ENCODE measurements at regions not wholly inside any gene's neighbourhood (a gene's known extent, or its start where the extent isn't known, plus 50 kb on each side); places are given as distances from the start of the nearest gene placed in this dataset.
A peak's percentile ranks its signal among the peaks of the same experiment; 100 is the strongest.

DNA sequence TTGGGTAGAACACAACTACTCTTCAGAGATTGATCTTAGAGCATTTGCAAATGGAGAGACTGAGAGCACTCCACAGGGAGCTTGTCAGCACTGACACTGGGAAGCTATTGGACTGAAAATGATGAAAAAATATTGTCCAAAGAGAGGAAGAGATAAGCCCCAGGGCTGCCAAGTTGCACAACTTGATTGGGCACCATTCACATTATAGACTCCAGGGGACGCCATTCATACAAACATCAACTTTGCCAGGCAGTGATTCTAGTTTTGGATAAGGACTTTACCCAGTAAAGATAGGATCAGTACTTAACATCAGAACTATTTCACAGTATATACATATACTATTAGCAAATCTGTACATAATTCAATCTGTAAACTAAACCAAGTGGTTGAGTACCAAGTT is 79.6 kb upstream of the MYCN start:
- H3K4me3 Mint-ChIP-seq (ENCODE audit: unreplicated experiment): no peak overlapping the region
- no peaks in the 10 kb centered on the region for H3K4me1 Mint-ChIP-seq (ENCODE audit: insufficient read depth, unreplicated experiment)
- no peaks in the 10 kb centered on the region for H3K36me3 Mint-ChIP-seq (ENCODE audit: insufficient read depth, unreplicated experiment)
- intact Hi-C loops (cut with micrococcal nuclease): no loop called here
- ChIA-PET POLR2A (no interaction called here), CTCF (interaction anchor here (0.8 kb wide), 1 partner anchor 442 kb away, joined by 3 read pairs; no protein-coding TSS in a partner anchor)
- no peak overlapping the region for H3K27ac Mint-ChIP-seq (ENCODE audit: low read depth, unreplicated experiment)
- peak; percentile 14 for DNase-seq (ENCODE audit: unreplicated experiment)
- BruUV-seq (replicated peaks): no TSS peak
- peaks cover 83% of the 10 kb centered on the region for H3K27me3 Mint-ChIP-seq (ENCODE audit: insufficient read depth, unreplicated experiment)
- peaks cover 6% of the 10 kb centered on the region for H3K9me3 Mint-ChIP-seq (ENCODE audit: unreplicated experiment)
- TF ChIP-seq, protein P1, sequence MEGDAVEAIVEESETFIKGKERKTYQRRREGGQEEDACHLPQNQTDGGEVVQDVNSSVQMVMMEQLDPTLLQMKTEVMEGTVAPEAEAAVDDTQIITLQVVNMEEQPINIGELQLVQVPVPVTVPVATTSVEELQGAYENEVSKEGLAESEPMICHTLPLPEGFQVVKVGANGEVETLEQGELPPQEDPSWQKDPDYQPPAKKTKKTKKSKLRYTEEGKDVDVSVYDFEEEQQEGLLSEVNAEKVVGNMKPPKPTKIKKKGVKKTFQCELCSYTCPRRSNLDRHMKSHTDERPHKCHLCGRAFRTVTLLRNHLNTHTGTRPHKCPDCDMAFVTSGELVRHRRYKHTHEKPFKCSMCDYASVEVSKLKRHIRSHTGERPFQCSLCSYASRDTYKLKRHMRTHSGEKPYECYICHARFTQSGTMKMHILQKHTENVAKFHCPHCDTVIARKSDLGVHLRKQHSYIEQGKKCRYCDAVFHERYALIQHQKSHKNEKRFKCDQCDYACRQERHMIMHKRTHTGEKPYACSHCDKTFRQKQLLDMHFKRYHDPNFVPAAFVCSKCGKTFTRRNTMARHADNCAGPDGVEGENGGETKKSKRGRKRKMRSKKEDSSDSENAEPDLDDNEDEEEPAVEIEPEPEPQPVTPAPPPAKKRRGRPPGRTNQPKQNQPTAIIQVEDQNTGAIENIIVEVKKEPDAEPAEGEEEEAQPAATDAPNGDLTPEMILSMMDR (IDR thresholded peaks at IDR 0.05; ENCODE audit: unreplicated experiment): peak; percentile 9

DNA sequence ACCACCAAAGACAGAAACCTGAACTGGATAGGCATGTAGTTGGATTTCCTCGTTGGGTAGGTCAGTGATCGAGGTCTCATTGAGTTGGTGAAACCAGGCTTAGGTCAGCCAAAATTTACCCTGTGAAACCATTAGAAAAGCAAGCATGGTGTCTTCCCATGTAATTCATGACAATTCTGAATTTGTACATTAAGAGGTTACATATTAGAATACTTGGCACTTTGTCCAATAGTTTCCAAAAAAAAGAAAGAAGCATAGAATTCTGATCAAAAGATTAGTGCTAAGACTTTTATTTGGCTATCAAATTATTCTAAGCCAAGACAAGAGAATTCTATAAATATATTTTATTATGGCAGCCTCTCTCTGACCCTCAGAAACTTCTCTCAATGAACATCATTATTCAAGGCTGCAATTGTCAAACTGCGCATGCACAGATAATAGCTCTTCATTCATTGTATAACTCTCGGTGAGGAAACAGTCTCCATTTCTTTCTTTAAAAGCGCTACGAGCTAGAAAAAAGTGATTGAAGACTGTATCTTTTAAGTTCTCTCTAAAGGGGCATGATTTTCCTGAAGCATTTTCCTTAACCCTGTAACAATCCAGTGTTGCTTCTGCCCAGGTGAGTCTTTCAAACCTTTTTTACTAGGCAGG is 79.1 kb upstream of the MYCN start:
- Mint-ChIP-seq H3K4me3 (ENCODE audit: unreplicated experiment) (no peak overlapping the region), H3K9me3 (ENCODE audit: unreplicated experiment) (peaks cover 2% of the 10 kb centered on the region), H3K27me3 (ENCODE audit: insufficient read depth, unreplicated experiment) (peaks cover 84% of the 10 kb centered on the region), H3K27ac (ENCODE audit: low read depth, unreplicated experiment) (no peak overlapping the region), H3K4me1 (ENCODE audit: insufficient read depth, unreplicated experiment) (no peaks in the 10 kb centered on the region), H3K36me3 (ENCODE audit: insufficient read depth, unreplicated experiment) (no peaks in the 10 kb centered on the region)
- no TSS peak for BruUV-seq (replicated peaks)
- ChIA-PET POLR2A (no interaction called here), CTCF (interaction anchor here (0.8 kb wide), 1 partner anchor 441 kb away, joined by 3 read pairs; no protein-coding TSS in a partner anchor)
- intact Hi-C loops (cut with micrococcal nuclease): no loop called here
- DNase-seq (ENCODE audit: unreplicated experiment): no peak
- TF ChIP-seq, protein P1 (IDR thresholded peaks at IDR 0.05; ENCODE audit: unreplicated experiment): no peak

DNA sequence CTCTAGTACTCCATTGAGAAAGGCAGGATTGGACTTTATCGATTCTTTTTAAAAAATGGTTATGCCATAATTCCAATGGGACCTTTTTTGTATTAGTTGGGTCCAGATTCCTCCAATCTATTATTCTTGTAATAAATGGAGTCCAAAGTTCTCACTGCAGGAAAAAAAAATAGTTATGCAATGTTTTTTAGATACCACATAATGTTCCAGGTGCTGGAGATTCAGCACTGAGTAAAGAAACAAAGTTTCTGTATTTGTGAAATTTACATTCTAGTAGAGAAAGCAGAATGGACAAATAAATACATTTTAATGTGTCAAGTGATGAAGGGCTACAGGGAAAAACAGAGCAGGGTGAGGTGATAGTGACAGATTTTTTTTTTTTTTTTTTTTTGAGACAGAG is 78.5 kb upstream of the MYCN start:
- no peaks in the 10 kb centered on the region for H3K9me3 Mint-ChIP-seq (ENCODE audit: unreplicated experiment)
- no peaks in the 10 kb centered on the region for H3K36me3 Mint-ChIP-seq (ENCODE audit: insufficient read depth, unreplicated experiment)
- DNase-seq (ENCODE audit: unreplicated experiment): no peak
- no TSS peak for BruUV-seq (replicated peaks)
- intact Hi-C loops (cut with micrococcal nuclease): no loop called here
- TF ChIP-seq, protein P1 (IDR thresholded peaks at IDR 0.05; ENCODE audit: unreplicated experiment): no peak
- H3K4me3 Mint-ChIP-seq (ENCODE audit: unreplicated experiment): no peak overlapping the region
- peaks cover 79% of the 10 kb centered on the region for H3K27me3 Mint-ChIP-seq (ENCODE audit: insufficient read depth, unreplicated experiment)
- ChIA-PET POLR2A (no interaction called here), CTCF (no interaction called here)
- no peaks in the 10 kb centered on the region for H3K4me1 Mint-ChIP-seq (ENCODE audit: insufficient read depth, unreplicated experiment)
- no peak overlapping the region for H3K27ac Mint-ChIP-seq (ENCODE audit: low read depth, unreplicated experiment)

DNA sequence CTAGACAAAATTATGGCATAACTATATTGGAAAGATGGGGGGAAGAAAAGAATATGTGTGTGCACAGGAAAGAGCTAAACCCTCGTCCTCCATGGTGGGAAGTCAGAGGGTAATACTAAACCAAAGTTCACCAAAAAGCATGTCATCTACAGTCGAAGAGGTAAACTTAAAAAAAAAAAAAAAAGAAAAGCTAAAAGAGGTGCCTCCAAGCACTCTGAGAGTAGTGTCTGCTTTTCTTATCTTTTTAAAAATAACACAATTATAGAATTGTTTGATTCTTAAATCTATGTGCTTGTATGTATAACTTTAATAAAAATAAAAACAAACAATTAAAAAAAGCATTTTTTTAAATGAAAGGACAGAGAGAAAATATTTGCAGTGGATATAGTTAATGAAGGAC is 77.3 kb upstream of the MYCN start:
- H3K27ac Mint-ChIP-seq (ENCODE audit: low read depth, unreplicated experiment): no peak overlapping the region
- no peak overlapping the region for H3K4me3 Mint-ChIP-seq (ENCODE audit: unreplicated experiment)
- no TSS peak for BruUV-seq (replicated peaks)
- POLR2A ChIA-PET: no interaction called here
- TF ChIP-seq, protein P1 (IDR thresholded peaks at IDR 0.05; ENCODE audit: unreplicated experiment): no peak
- CTCF ChIA-PET: interaction anchor here (0.6 to 1.2 kb wide), 3 partner anchors 8 to 625 kb away, joined by 3 to 5 read pairs (median 3); no protein-coding TSS in a partner anchor
- H3K27me3 Mint-ChIP-seq (ENCODE audit: insufficient read depth, unreplicated experiment): peaks cover 67% of the 10 kb centered on the region
- DNase-seq (ENCODE audit: unreplicated experiment): no peak
- intact Hi-C loops (cut with micrococcal nuclease): no loop called here
- H3K4me1 Mint-ChIP-seq (ENCODE audit: insufficient read depth, unreplicated experiment): no peaks in the 10 kb centered on the region
- H3K36me3 Mint-ChIP-seq (ENCODE audit: insufficient read depth, unreplicated experiment): no peaks in the 10 kb centered on the region
- no peaks in the 10 kb centered on the region for H3K9me3 Mint-ChIP-seq (ENCODE audit: unreplicated experiment)

All from MCF 10A (cell line).